Sigmoid colon (tissue), 6 donors: ENCODE measurements at regions not wholly inside any gene's neighbourhood (a gene's known extent, or its start where the extent isn't known, plus 50 kb on each side); places are given as distances from the start of the nearest gene placed in this dataset.

ENCODE experiments used
- DNase-seq: peaks from one replicate; pipeline ENCODE4 v3.0.0-alpha.2; 2019
- H3K27ac ChIP-seq, 4 donors: fragments of 200-600 bp; sonication (generic); one replicate each; pipeline ENCODE4 v1.5.1; 2016 to 2019; ENCODE audit warnings: mild to moderate bottlenecking in 1 of 4
- H3K27me3 ChIP-seq, 3 donors: fragments of 200-600 bp; sonication (generic); one replicate each; pipeline ENCODE4 v1.5.1; 2019; ENCODE audit warnings: mild to moderate bottlenecking in 1 of 3
- H3K36me3 ChIP-seq, 4 donors: fragments of 200-600 bp; sonication (generic); one replicate each; pipeline ENCODE4 v1.5.1; 2016 to 2019
- H3K4me1 ChIP-seq, 4 donors: fragments of 200-600 bp; sonication (generic); one replicate each; pipeline ENCODE4 v1.5.1; 2017 to 2019
- H3K4me3 ChIP-seq, 4 donors: fragments of 200-600 bp; sonication (generic); one replicate each; pipeline ENCODE4 v1.5.1; 2017 to 2019; ENCODE audit warnings: mild to moderate bottlenecking in 2 of 4, moderate library complexity in 1 of 4
- H3K9me3 ChIP-seq, 4 donors: fragments of 200-600 bp in 3 of 4; sonication (generic) in 3 of 4; one replicate each; pipeline versions ENCODE4 v1.5.1 to v1.6.1; 2013 to 2019
- EP300 ChIP-seq, 4 donors: sonication (generic); formaldehyde crosslinking; IDR thresholded peaks; one replicate each; pipeline ENCODE4 v1.6.1; 2017; ENCODE audit warnings: antibody characterized with exemption in 4 of 4
- POLR2A ChIP-seq, 2 donors: fragments of 450-650 bp; IDR thresholded peaks; one replicate each; pipeline ENCODE4 v1.6.1; 2016; ENCODE audit warnings: antibody characterized with exemption in 2 of 2, mild to moderate bottlenecking in 2 of 2, moderate library complexity in 2 of 2
- POLR2AphosphoS5 ChIP-seq, 4 donors: sonication (generic); formaldehyde crosslinking; IDR thresholded peaks; one replicate each; pipeline ENCODE4 v1.6.1; 2017; ENCODE audit warnings: antibody characterized with exemption in 4 of 4
- WGBS, 2 donors: extraction: QIAGEN DNeasy Blood & Tissue Kit; methylation state at CpG; one replicate each; pipeline ENCODE4 v1.1.7; 2013; 5-methylcytosine and 5-hydroxymethylcytosine counted together
- intact Hi-C: fragments of 100-400 bp; cut with DNase I; formaldehyde crosslinking; loops from one replicate; pipeline ENCODE4 v1.15.1; 2023
- TF ChIP-seq, protein P1 (sequence below), 4 experiments: fragments of 450-650 bp in 3 of 4; fragments of 200-600 bp in 1 of 4; IDR thresholded peaks; one replicate each; pipeline ENCODE4 v1.5.1; 2016 to 2019; ENCODE audit warnings: antibody characterized with exemption in 4 of 4, mild to moderate bottlenecking in 3 of 4, moderate library complexity in 2 of 4
- donor health status: healthy with polysubstance abuse.
- donor health status: healthy.

- Histone ChIP-seq H3K36me3 (no peaks in the 10 kb centered on the region), H3K4me1 (peaks cover 0 to 47% (median 40%) of the 10 kb centered on the region in 4 donors), H3K4me3 (no peak overlapping the region), H3K27me3 (no peaks in the 10 kb centered on the region), H3K27ac (peak overlapping the region in 3 of 4 donors; percentile 54 to 77 (median 75)), H3K9me3 (peaks cover 0 to 3% (median 0%) of the 10 kb centered on the region in 4 donors)
- DNase-seq, result no peak
- 47 to 63% methylated on average over 4 of the region's 4 CpGs for WGBS, 2 donors
- no peak for TF ChIP-seq POLR2A (IDR thresholded peaks at IDR 0.05)
- no peak for TF ChIP-seq EP300 (IDR thresholded peaks at IDR 0.05)
- no peak for TF ChIP-seq POLR2AphosphoS5 (IDR thresholded peaks at IDR 0.05)
- TF ChIP-seq, protein P1, sequence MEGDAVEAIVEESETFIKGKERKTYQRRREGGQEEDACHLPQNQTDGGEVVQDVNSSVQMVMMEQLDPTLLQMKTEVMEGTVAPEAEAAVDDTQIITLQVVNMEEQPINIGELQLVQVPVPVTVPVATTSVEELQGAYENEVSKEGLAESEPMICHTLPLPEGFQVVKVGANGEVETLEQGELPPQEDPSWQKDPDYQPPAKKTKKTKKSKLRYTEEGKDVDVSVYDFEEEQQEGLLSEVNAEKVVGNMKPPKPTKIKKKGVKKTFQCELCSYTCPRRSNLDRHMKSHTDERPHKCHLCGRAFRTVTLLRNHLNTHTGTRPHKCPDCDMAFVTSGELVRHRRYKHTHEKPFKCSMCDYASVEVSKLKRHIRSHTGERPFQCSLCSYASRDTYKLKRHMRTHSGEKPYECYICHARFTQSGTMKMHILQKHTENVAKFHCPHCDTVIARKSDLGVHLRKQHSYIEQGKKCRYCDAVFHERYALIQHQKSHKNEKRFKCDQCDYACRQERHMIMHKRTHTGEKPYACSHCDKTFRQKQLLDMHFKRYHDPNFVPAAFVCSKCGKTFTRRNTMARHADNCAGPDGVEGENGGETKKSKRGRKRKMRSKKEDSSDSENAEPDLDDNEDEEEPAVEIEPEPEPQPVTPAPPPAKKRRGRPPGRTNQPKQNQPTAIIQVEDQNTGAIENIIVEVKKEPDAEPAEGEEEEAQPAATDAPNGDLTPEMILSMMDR (IDR thresholded peaks at IDR 0.05), result no peak
- intact Hi-C loops, result loop anchor here (5.0 to 10.0 kb wide), 3 partner anchors 129 to 391 kb away; partner anchors contain the start of gene RASSF8
These were observed 130.3 kb upstream of the RASSF8 start for GRCh38 chr12:25828188-25828587.

- peak overlapping the region; percentile 27 to 77 (median 64) for H3K27ac ChIP-seq
- no peak overlapping the region for H3K4me3 ChIP-seq
- H3K36me3 ChIP-seq, result no peaks in the 10 kb centered on the region
- WGBS, 2 donors, result 16 to 51% methylated on average over 3 of the region's 3 CpGs
- intact Hi-C loops, result loop anchor here (5.0 to 10.0 kb wide), 3 partner anchors 128 to 392 kb away; partner anchors contain the start of gene RASSF8
- H3K9me3 ChIP-seq, result peaks cover 0 to 3% (median 0%) of the 10 kb centered on the region in 4 donors
- H3K4me1 ChIP-seq, result peaks cover 0 to 45% (median 39%) of the 10 kb centered on the region in 4 donors
- TF ChIP-seq POLR2AphosphoS5 (IDR thresholded peaks at IDR 0.05) (peak; percentile 74 to 90 (median 78)), EP300 (IDR thresholded peaks at IDR 0.05) (peak in 2 of 4 donors; percentile 56 to 88), POLR2A (IDR thresholded peaks at IDR 0.05) (no peak)
- TF ChIP-seq, protein P1 (IDR thresholded peaks at IDR 0.05), result no peak
- DNase-seq, result peak; percentile 84
- H3K27me3 ChIP-seq, result no peaks in the 10 kb centered on the region
These were observed 129.3 kb upstream of the RASSF8 start for GRCh38 chr12:25829192-25829591.

GRCh38 chr12:25830456-25830855 is 128.0 kb upstream of the RASSF8 start:
- H3K4me1 ChIP-seq, result peaks cover 0 to 33% (median 27%) of the 10 kb centered on the region in 4 donors
- H3K36me3 ChIP-seq, result no peaks in the 10 kb centered on the region
- peaks cover 0 to 3% (median 0%) of the 10 kb centered on the region in 4 donors for H3K9me3 ChIP-seq
- TF ChIP-seq, protein P1 (IDR thresholded peaks at IDR 0.05), result no peak
- TF ChIP-seq POLR2A (IDR thresholded peaks at IDR 0.05) (no peak), EP300 (IDR thresholded peaks at IDR 0.05) (no peak)
- 86 to 87% methylated on average over 7 of the region's 7 CpGs for WGBS, 2 donors
- no peak overlapping the region for H3K27ac ChIP-seq
- no peak overlapping the region for H3K4me3 ChIP-seq
- DNase-seq, result no peak
- no peaks in the 10 kb centered on the region for H3K27me3 ChIP-seq
- intact Hi-C loops, result no loop called here

GRCh38 chr12:25833657-25834056 is 124.8 kb upstream of the RASSF8 start:
- TF ChIP-seq, protein P1 (IDR thresholded peaks at IDR 0.05), result no peak
- no peak for TF ChIP-seq POLR2AphosphoS5 (IDR thresholded peaks at IDR 0.05)
- TF ChIP-seq POLR2A (IDR thresholded peaks at IDR 0.05), result no peak
- TF ChIP-seq EP300 (IDR thresholded peaks at IDR 0.05), result no peak
- Histone ChIP-seq H3K27ac (no peak overlapping the region), H3K4me1 (peaks cover 0 to 16% (median 15%) of the 10 kb centered on the region in 4 donors), H3K4me3 (no peak overlapping the region), H3K27me3 (no peaks in the 10 kb centered on the region), H3K36me3 (no peaks in the 10 kb centered on the region), H3K9me3 (no peaks in the 10 kb centered on the region)
- intact Hi-C loops, result no loop called here
- DNase-seq, result no peak
- WGBS, 2 donors, result 57 to 73% methylated on average over 2 of the region's 2 CpGs

- intact Hi-C loops, result no loop called here
- Histone ChIP-seq H3K36me3 (no peaks in the 10 kb centered on the region), H3K4me3 (no peak overlapping the region), H3K4me1 (no peaks in the 10 kb centered on the region), H3K27ac (no peak overlapping the region), H3K9me3 (no peaks in the 10 kb centered on the region), H3K27me3 (no peaks in the 10 kb centered on the region)
- 92 to 95% methylated on average over 1 of the region's 1 CpG for WGBS, 2 donors
- no peak for TF ChIP-seq POLR2AphosphoS5 (IDR thresholded peaks at IDR 0.05)
- no peak for TF ChIP-seq EP300 (IDR thresholded peaks at IDR 0.05)
- TF ChIP-seq, protein P1 (IDR thresholded peaks at IDR 0.05), result no peak
- TF ChIP-seq POLR2A (IDR thresholded peaks at IDR 0.05), result no peak
- no peak for DNase-seq
These were observed 123.1 kb upstream of the RASSF8 start for GRCh38 chr12:25835385-25835784.
